ENCODE measurements at regions not wholly inside any gene's neighbourhood (a gene's known extent, or its start where the extent isn't known, plus 50 kb on each side); places are given as distances from the start of the nearest gene placed in this dataset.

GRCh38 chr6:165984729-165985275 is 182.8 kb downstream of the TBXT start:
- TF ChIP-seq EZH2 (IDR thresholded peaks at IDR 0.05; ENCODE audit: borderline replicate concordance, low read depth, low read length, severe bottlenecking) (no peak), CTCF (IDR thresholded peaks at IDR 0.05; ENCODE audit: borderline replicate concordance, extremely low read depth, low read length, poor library complexity, severe bottlenecking) (no peak)

All from DND-41 (cell line).